Thyroid gland (tissue), 4 donors: ENCODE measurements at regions not wholly inside any gene's neighbourhood (a gene's known extent, or its start where the extent isn't known, plus 50 kb on each side); places are given as distances from the start of the nearest gene placed in this dataset.

ENCODE experiments used
- DNase-seq, 2 donors: peaks; one replicate each; pipeline ENCODE4 v3.0.0-alpha.2; 2019
- H3K27ac ChIP-seq, 3 donors: fragments of 200-600 bp; sonication (generic); 1 replicate in 2 of 3; 2 replicates in 1 of 3; pipeline ENCODE4 v1.5.1; 2016 to 2019; ENCODE audit warnings: mild to moderate bottlenecking in 1 of 3, moderate library complexity in 1 of 3
- H3K27me3 ChIP-seq: fragments of 200-600 bp; sonication (generic); one replicate; pipeline ENCODE4 v1.5.1; 2019
- H3K36me3 ChIP-seq, 2 donors: fragments of 200-600 bp; sonication (generic); one replicate each; pipeline ENCODE4 v1.5.1; 2016 to 2019
- H3K4me1 ChIP-seq, 2 donors: fragments of 200-600 bp; sonication (generic); one replicate each; pipeline ENCODE4 v1.5.1; 2017 to 2019
- H3K4me3 ChIP-seq, 3 donors: fragments of 200-600 bp; sonication (generic); replicated peaks in 1 of 3; 1 replicate in 2 of 3; 2 replicates in 1 of 3; pipeline ENCODE4 v1.5.1; 2016; ENCODE audit warnings: mild to moderate bottlenecking in 1 of 3
- H3K9me3 ChIP-seq: fragments of 200-600 bp; sonication (generic); one replicate; pipeline ENCODE4 v1.5.1; 2017
- CTCF ChIP-seq, 6 experiments: fragments of 200-600 bp in 3 of 6; fragments of 450-650 bp in 3 of 6; sonication (generic) in 3 of 6; IDR thresholded peaks; one replicate each; pipeline ENCODE4 v1.5.1; 2016 to 2019; ENCODE audit warnings: antibody characterized with exemption in 6 of 6, mild to moderate bottlenecking in 2 of 6, inconsistent platforms in 1 of 6, moderate library complexity in 1 of 6
- POLR2A ChIP-seq, 2 donors: fragments of 450-650 bp; IDR thresholded peaks; one replicate each; pipeline ENCODE4 v1.6.1; 2017; ENCODE audit warnings: antibody characterized with exemption in 2 of 2, mild to moderate bottlenecking in 2 of 2, moderate library complexity in 1 of 2
- WGBS, 2 donors: methylation state at CpG; one replicate each; pipeline ENCODE4 v1.1.5; 2017; 5-methylcytosine and 5-hydroxymethylcytosine counted together
- intact Hi-C: fragments of 100-400 bp; cut with DNase I; formaldehyde crosslinking; loops from one replicate; pipeline ENCODE4 v1.15.1; 2023

- H3K4me1 ChIP-seq: no peaks in the 10 kb centered on the region
Measured at GRCh38 chr10:23754179-23754578, 315.3 kb downstream of the OTUD1 start.

GRCh38 chr10:23754941-23755340 lies 316.1 kb downstream of the OTUD1 start:
- Histone ChIP-seq H3K27me3 (no peaks in the 10 kb centered on the region), H3K27ac (no peak overlapping the region), H3K4me1 (no peaks in the 10 kb centered on the region), H3K36me3 (no peaks in the 10 kb centered on the region), H3K4me3 (no peak overlapping the region), H3K9me3 (no peaks in the 10 kb centered on the region)
- WGBS, 2 donors: 77 to 87% methylated on average over 5 of the region's 5 CpGs
- DNase-seq: no peak
- no peak for TF ChIP-seq POLR2A (IDR thresholded peaks at IDR 0.05)
- TF ChIP-seq CTCF (IDR thresholded peaks at IDR 0.05): no peak
- intact Hi-C loops: no loop called here

More at GRCh38 chr10:23754179-23754578, 315.3 kb downstream of the OTUD1 start:
- intact Hi-C loops: no loop called here
- 59 to 61% methylated on average over 2 of the region's 2 CpGs for WGBS, 2 donors
- H3K36me3 ChIP-seq: no peaks in the 10 kb centered on the region
- no peak for DNase-seq
- TF ChIP-seq CTCF (IDR thresholded peaks at IDR 0.05): no peak
- no peak for TF ChIP-seq POLR2A (IDR thresholded peaks at IDR 0.05)
- H3K4me3 ChIP-seq: no peak overlapping the region
- H3K9me3 ChIP-seq: no peaks in the 10 kb centered on the region
- no peak overlapping the region for H3K27ac ChIP-seq
- H3K27me3 ChIP-seq: no peaks in the 10 kb centered on the region

DNA sequence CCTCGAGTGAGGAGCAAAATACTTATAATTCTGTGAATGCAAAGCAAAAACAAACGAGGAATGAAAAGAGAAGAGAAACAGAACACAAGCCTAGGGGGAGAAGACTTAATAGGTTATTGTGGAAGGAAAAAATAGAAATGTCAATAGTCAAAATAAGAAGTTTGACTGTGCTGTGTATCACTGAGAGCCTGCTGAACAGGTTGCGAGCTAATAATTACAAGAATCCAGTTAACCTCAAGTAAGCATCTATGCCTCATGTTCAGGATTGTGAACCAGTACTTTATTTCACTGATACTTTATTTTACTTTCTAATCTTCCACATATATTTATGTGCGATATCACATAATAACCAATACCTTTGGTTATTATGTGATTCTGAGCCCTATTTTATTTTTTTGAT lies 316.7 kb downstream of the OTUD1 start:
- TF ChIP-seq CTCF (IDR thresholded peaks at IDR 0.05): no peak
- no peak for TF ChIP-seq POLR2A (IDR thresholded peaks at IDR 0.05)
- Histone ChIP-seq H3K4me3 (no peak overlapping the region), H3K4me1 (no peaks in the 10 kb centered on the region), H3K27me3 (no peaks in the 10 kb centered on the region), H3K27ac (no peak overlapping the region), H3K36me3 (no peaks in the 10 kb centered on the region), H3K9me3 (no peaks in the 10 kb centered on the region)
- DNase-seq: no peak
- WGBS, 2 donors: 79 to 82% methylated on average over 4 of the region's 4 CpGs
- intact Hi-C loops: no loop called here

DNA sequence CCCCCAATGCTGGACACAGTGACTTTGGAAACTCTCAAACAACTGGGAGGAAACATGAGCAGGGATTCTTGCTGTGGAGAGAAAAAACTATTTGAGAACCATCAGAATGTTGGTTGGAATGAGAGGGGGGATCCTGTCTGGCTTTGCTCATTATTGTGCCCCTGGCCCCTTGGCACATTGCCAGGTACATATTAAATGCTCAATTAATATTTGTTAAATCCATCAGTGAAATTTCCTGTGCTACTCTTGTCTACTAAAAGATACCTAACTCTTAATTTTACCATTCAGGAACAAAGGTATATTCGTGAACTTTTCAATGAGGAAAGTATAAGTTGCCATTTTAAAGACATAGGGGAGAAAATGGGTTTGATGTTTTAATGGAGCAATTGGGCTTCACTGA lies 329.4 kb downstream of the OTUD1 start:
- H3K27ac ChIP-seq: no peak overlapping the region
- H3K9me3 ChIP-seq: no peaks in the 10 kb centered on the region
- no peak overlapping the region for H3K4me3 ChIP-seq
- intact Hi-C loops: no loop called here
- no peaks in the 10 kb centered on the region for H3K4me1 ChIP-seq
- 92 to 98% methylated on average over 1 of the region's 1 CpG for whole genome bisulfite sequencing, 2 donors
- no peak for DNase-seq
- TF ChIP-seq POLR2A (IDR thresholded peaks at IDR 0.05) (no peak), CTCF (IDR thresholded peaks at IDR 0.05) (no peak)
- H3K27me3 ChIP-seq: no peaks in the 10 kb centered on the region
- H3K36me3 ChIP-seq: no peaks in the 10 kb centered on the region

GRCh38 chr10:23777153-23777552 lies 338.3 kb downstream of the OTUD1 start:
- Histone ChIP-seq H3K4me3 (no peak overlapping the region), H3K9me3 (no peaks in the 10 kb centered on the region), H3K27ac (no peak overlapping the region), H3K4me1 (no peaks in the 10 kb centered on the region), H3K36me3 (no peaks in the 10 kb centered on the region), H3K27me3 (no peaks in the 10 kb centered on the region)
- DNase-seq: no peak
- TF ChIP-seq POLR2A (IDR thresholded peaks at IDR 0.05) (no peak), CTCF (IDR thresholded peaks at IDR 0.05) (no peak)
- intact Hi-C loops: no loop called here
- 49 to 54% methylated on average over 2 of the region's 2 CpGs for WGBS, 2 donors
